ENCODE measurements at regions not wholly inside any gene's neighbourhood (a gene's known extent, or its start where the extent isn't known, plus 50 kb on each side); places are given as distances from the start of the nearest gene placed in this dataset.

GRCh38 chr6:12474167-12475140 is 184.3 kb downstream of the EDN1 start:
- no TSS peak for BruUV-seq (replicated peaks)

GRCh38 chr6:12476484-12476883 is 186.3 kb downstream of the EDN1 start:
- Mint-ChIP-seq H3K4me3 (ENCODE audit: low read depth, unreplicated experiment) (no peak overlapping the region), H3K27ac (ENCODE audit: unreplicated experiment) (no peak overlapping the region), H3K27me3 (ENCODE audit: unreplicated experiment) (no peaks in the 10 kb centered on the region), H3K9me3 (ENCODE audit: low read depth, unreplicated experiment) (peaks cover 2% of the 10 kb centered on the region), H3K4me1 (ENCODE audit: low read depth, unreplicated experiment) (peaks cover 24% of the 10 kb centered on the region), H3K36me3 (ENCODE audit: insufficient read depth, unreplicated experiment) (no peaks in the 10 kb centered on the region)
- CTCF ChIA-PET, result no interaction called here
- BruUV-seq (replicated peaks), result no TSS peak
- DNase-seq, result no peak
- intact Hi-C loops (cut with micrococcal nuclease; ENCODE audit: unreplicated experiment), result no loop called here
- no peak for TF ChIP-seq CTCF (IDR thresholded peaks at IDR 0.05; ENCODE audit: unreplicated experiment)

More at GRCh38 chr6:12474167-12475140, 184.3 kb downstream of the EDN1 start:
- no peak for DNase-seq
- H3K27ac Mint-ChIP-seq (ENCODE audit: unreplicated experiment), result no peak overlapping the region
- no peak overlapping the region for H3K4me3 Mint-ChIP-seq (ENCODE audit: low read depth, unreplicated experiment)
- no peaks in the 10 kb centered on the region for H3K36me3 Mint-ChIP-seq (ENCODE audit: insufficient read depth, unreplicated experiment)
- no peaks in the 10 kb centered on the region for H3K9me3 Mint-ChIP-seq (ENCODE audit: low read depth, unreplicated experiment)
- TF ChIP-seq CTCF (IDR thresholded peaks at IDR 0.05; ENCODE audit: unreplicated experiment), result no peak
- H3K4me1 Mint-ChIP-seq (ENCODE audit: low read depth, unreplicated experiment), result peaks cover 12% of the 10 kb centered on the region
- CTCF ChIA-PET, result no interaction called here
- intact Hi-C loops (cut with micrococcal nuclease; ENCODE audit: unreplicated experiment), result no loop called here
- no peaks in the 10 kb centered on the region for H3K27me3 Mint-ChIP-seq (ENCODE audit: unreplicated experiment)

- TF ChIP-seq CTCF (IDR thresholded peaks at IDR 0.05; ENCODE audit: unreplicated experiment), result no peak
- intact Hi-C loops (cut with micrococcal nuclease; ENCODE audit: unreplicated experiment), result no loop called here
- no peak overlapping the region for H3K4me3 Mint-ChIP-seq (ENCODE audit: low read depth, unreplicated experiment)
- no peaks in the 10 kb centered on the region for H3K36me3 Mint-ChIP-seq (ENCODE audit: insufficient read depth, unreplicated experiment)
- no peak overlapping the region for H3K27ac Mint-ChIP-seq (ENCODE audit: unreplicated experiment)
- H3K9me3 Mint-ChIP-seq (ENCODE audit: low read depth, unreplicated experiment), result peaks cover 2% of the 10 kb centered on the region
- H3K4me1 Mint-ChIP-seq (ENCODE audit: low read depth, unreplicated experiment), result peaks cover 35% of the 10 kb centered on the region
- CTCF ChIA-PET, result no interaction called here
- no peak for DNase-seq
- H3K27me3 Mint-ChIP-seq (ENCODE audit: unreplicated experiment), result no peaks in the 10 kb centered on the region
- BruUV-seq (replicated peaks), result no TSS peak
Observed at GRCh38 chr6:12477616-12478015, 187.5 kb downstream of the EDN1 start.

- intact Hi-C loops (cut with micrococcal nuclease; ENCODE audit: unreplicated experiment), result no loop called here
- H3K9me3 Mint-ChIP-seq (ENCODE audit: low read depth, unreplicated experiment), result peaks cover 2% of the 10 kb centered on the region
- no peak overlapping the region for H3K27ac Mint-ChIP-seq (ENCODE audit: unreplicated experiment)
- no peak overlapping the region for H3K4me3 Mint-ChIP-seq (ENCODE audit: low read depth, unreplicated experiment)
- no peaks in the 10 kb centered on the region for H3K27me3 Mint-ChIP-seq (ENCODE audit: unreplicated experiment)
- CTCF ChIA-PET, result no interaction called here
- TF ChIP-seq CTCF (IDR thresholded peaks at IDR 0.05; ENCODE audit: unreplicated experiment), result no peak
- peaks cover 4% of the 10 kb centered on the region for H3K36me3 Mint-ChIP-seq (ENCODE audit: insufficient read depth, unreplicated experiment)
- H3K4me1 Mint-ChIP-seq (ENCODE audit: low read depth, unreplicated experiment), result peaks cover 29% of the 10 kb centered on the region
- DNase-seq, result no peak
- BruUV-seq (replicated peaks), result no TSS peak
Observed at GRCh38 chr6:12478921-12479320, 188.8 kb downstream of the EDN1 start.

All from Calu3 (cell line).